Prostate gland (tissue), 2 donors: ENCODE measurements at regions not wholly inside any gene's neighbourhood (a gene's known extent, or its start where the extent isn't known, plus 50 kb on each side); places are given as distances from the start of the nearest gene placed in this dataset.

Experiments used
- CTCF ChIP-seq, 4 experiments: fragments of 200-600 bp in 2 of 4; fragments of 450-650 bp in 2 of 4; sonication (generic) in 2 of 4; IDR thresholded peaks; 1 replicate in 3 of 4; 2 replicates in 1 of 4; pipeline ENCODE4 v1.5.1; 2016 to 2019; ENCODE audit warnings: antibody characterized with exemption in 4 of 4, mild to moderate bottlenecking in 2 of 4, moderate library complexity in 2 of 4
- POLR2A ChIP-seq: fragments of 450-650 bp; IDR thresholded peaks from one replicate; pipeline ENCODE4 v1.6.1; 2016; ENCODE audit warnings: antibody characterized with exemption, mild to moderate bottlenecking
- POLR2AphosphoS5 ChIP-seq: sonication (generic); formaldehyde crosslinking; IDR thresholded peaks from one replicate; pipeline ENCODE4 v1.6.1; 2017; ENCODE audit warnings: antibody characterized with exemption

GRCh38 chr21:35351434-35351833 is 302.3 kb upstream of the RUNX1 start:
- TF ChIP-seq CTCF (IDR thresholded peaks at IDR 0.05) (no peak), POLR2A (no peak), POLR2AphosphoS5 (no peak)
